HG02884 (cell line): ENCODE measurements at regions not wholly inside any gene's neighbourhood (a gene's known extent, or its start where the extent isn't known, plus 50 kb on each side); places are given as distances from the start of the nearest gene placed in this dataset.

Experiments used
- ATAC-seq: cut with Tn5 transposase; IDR thresholded peaks from one replicate; pipeline ENCODE4 v1.9.1; 2021; ENCODE audit warnings: mild to moderate bottlenecking, moderate library complexity; ENCODE audit not compliant: unreplicated experiment

DNA sequence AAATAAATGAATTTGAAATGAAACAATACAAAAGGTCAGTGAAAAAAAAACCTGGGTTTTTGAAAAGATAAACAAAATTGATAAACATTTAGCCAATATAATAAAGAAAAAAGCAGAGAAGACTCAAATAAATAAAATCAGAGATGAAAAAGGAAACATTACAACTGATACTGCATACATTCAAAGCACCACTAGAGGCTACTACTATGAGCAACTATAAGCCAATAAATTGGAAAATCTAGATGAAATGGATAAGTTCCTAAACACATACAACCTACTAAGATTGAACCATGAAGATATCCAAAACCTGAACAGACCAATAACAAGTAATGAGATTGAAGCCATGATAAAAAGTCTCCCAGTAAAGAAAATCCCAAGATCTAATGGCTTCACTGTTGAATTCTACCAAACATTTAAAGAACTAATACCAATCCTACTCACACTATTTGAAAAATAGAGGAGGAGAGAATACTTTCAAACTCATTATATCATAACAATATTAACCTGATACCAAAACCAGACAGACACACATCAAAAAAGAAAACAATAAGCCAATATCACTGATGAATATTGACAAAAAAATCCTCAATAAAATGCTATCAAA is 80.8 kb upstream of the CERS6 start:
- ATAC-seq, result no peak

DNA sequence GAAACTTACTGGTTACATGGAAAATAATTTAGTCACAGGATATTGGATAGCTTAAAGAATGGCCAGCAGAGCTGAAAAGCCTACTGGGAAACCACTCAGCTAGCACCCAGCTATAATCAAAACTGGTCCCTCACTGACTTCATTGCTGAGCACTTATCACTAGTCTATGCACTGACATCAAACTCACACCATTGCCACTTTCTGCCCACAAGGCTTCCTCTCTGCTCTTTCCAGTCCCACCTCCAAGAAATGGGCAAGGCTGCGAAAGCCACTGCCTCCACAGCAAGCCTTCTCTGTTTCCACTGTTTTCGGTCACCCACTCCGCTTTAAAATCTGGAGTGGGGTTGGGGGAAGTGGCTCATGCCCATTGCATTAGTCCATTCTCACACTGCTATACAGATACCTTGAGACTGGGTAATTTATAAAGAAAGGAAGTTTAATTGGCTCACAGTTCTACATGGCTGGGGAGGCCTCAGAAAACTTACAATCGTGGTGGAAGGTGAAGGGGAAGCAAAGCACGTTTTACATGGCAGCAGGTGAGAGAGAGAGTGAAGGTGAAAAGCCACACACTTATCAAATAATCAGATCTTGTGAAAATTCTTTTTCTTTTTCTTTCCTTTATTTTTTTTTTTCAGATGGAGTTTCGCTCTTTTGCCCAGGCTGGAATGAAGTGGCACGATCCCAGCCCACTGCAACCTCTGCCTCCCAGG is 77.0 kb upstream of the CERS6 start:
- ATAC-seq, result no peak

DNA sequence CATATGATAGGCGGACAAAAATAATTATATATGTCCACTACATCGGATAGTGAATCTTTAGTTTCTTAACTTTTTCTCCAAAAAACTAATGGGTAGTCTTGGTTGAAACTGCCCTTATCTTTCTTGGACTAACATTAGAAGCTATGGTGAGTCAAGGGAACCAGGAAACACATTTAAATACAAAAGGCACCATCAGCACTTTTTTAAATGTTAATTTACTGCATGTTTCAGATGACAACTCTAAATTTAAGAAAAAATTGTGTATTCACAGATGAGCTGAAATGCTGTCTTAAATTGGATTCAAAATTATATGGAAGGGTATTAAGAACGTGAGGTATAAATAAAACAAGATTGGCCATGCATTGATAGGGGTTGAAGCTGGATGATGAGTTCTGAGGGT is 75.6 kb upstream of the CERS6 start:
- no peak for ATAC-seq

DNA sequence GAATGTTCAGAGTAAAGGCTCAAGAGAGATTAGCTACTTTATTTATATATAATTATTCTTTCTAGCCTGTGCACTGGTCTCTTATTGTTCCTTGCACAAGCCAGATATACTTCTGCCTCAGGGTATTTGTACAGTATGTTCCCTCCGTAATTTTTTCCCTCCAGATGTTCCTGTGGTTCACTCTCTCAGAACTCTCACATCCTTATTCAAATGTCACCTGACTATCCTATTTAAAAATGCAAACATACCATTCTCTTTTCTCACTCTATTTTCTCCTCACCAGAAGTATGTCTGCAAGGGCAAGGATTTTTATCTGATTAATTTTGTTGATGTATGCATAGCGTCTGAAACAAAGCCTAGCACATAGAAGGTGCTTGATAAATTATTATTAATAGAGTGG is 64.0 kb upstream of the CERS6 start:
- no peak for ATAC-seq

DNA sequence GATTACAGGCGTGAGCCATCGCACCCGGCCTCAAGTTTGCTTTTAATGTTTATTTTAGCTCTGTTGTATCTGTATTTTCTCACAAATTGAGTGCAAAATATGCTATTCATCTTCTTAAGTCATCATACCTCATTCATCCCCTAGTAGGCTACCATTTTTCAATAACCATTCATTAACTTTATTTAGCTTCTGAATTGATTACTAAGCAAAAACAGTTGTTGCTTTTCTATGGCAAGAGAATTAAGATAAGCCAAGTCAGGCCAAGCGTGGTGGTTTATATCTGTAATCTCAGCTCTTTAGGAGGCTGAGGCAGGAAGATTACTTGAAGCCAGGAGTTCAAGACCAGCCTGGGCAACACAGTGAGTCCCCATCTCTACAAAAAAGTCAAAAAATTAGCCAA is 63.3 kb upstream of the CERS6 start:
- no peak for ATAC-seq

DNA sequence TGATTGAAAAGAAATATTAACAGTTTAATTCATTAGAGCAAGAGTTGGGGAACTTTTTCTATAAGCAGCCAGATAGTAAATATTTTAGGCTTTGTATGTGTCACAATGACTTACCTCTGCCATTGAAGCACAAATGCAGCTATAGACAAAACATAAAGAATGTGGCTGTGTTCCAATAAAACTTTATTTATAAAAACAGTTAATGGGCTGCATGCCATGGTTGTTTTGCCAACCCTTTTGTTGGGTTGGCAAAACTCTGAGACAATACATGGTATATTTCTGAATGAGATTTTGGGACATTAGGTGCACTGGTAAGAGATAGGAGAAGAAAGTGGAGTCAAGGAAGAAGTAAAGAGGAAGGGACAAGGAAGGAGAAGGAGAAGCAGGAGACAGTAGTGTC is 61.8 kb upstream of the CERS6 start:
- ATAC-seq, result no peak

DNA sequence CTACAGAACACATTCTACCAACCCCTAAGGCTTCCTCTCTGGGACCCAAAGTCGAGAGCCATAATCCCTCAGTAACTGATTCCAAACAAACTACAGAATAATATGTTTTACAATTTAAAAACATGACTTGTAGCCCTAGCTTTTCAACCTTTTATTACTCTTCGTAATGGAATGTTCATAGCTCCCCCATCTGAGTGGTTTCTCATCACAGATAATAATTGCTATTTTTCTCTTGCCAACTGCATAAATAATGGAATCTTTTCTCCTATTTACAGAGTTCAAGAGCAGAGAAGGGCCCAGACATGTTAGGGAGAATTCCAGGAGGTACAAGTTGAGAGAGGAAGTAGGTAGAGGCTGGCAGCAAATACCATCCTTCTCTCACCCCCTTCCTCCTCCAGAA is 59.9 kb upstream of the CERS6 start:
- no peak for ATAC-seq

DNA sequence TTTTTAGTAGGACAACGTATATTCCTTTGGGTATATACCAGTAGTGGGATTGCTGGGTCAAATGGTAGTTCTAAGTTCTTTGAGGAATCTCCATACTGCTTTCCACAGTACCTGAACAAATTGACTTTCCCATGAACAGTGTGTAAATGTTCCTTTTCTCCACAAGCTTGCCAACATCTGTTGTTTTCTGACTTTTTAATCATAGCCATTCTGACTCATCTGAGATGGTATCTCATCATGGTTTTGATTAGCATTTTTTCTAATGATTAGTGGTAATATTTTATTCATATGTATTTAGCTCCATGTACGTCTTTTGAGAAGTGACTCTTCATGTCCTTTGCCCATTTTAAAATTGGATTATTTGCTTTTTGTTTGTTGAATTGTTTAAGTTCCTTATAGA is 58.4 kb upstream of the CERS6 start:
- ATAC-seq, result no peak

DNA sequence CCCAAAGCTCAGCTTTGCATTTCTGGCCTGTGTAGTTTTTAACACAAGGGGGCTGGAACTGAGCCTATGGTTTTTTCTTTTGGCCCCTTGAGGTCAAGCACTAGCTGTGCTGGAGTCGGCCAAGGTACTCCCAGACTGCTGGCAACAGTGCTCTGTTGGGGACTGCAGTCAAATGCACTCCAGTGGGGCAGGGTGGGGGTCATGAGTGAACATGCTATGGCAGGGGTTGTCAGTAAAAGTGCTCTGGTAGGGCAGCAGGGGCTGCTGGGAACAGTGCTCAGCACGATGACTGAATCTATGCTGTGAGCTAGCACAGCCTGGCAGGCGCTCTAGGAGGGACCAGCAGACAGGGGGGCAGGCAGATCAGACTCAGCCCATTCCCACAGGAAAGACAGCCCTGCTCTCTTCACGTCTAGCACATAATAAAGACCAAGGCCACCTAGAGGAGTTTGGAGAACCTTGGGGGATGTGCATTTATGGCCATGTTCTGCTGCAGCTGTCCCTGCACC is 55.0 kb upstream of the CERS6 start:
- no peak for ATAC-seq

DNA sequence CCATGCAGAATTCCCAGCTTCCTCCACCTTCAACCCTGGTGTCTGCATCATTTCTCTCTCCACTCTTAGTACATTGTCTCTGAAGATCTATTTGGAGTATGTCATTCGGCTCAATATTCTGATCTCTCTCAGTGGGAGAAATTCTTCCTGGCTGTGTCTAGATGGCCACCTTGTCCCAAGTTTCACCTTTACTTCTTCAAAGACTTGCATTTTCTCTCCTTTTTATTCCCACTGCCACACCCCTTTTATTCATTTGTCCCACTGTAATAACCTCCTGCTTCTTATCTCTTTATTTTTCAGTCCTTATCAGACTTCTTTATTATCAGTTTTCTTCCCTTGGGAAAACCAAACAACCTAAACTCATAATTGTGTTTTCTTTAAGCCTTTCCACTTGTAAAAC is 54.3 kb upstream of the CERS6 start:
- ATAC-seq, result no peak

DNA sequence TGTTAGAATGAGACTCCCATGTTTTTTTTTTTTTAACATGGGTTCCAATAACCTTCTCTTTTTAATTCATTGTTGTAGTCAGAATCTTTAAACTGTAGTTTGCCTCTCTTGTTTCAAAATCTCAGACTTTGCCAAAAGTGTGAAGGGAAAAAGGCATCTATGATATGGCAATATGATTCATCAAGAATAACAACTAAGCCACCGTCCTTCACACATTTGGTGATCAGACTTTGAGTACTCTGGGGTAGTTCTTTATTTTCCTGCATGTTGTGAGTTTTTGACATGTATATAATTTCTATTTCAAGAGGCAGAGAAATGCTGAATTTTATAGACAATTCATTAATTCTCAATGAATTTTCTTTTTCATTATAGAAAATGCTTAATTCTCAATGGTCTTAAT is 53.5 kb upstream of the CERS6 start:
- ATAC-seq, result no peak

DNA sequence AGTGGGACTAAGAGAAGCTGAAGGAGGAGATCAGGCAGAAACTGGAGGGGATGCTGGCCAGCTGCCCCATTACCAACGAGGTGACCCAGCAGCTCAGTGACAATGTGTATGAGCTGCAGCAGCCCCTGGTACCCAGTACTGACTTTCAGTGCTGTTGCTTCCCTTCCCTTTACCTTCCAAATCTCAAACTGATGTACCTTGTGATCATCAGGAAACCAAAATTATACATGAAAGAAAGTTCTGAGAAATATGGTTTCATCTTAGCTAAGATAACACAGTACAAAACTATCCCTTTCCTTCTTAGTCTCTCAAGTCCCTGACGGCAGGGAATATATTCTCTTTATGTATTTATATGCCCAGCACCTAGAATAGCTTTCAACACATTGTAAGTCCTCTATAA is 52.3 kb upstream of the CERS6 start:
- ATAC-seq, result no peak

DNA sequence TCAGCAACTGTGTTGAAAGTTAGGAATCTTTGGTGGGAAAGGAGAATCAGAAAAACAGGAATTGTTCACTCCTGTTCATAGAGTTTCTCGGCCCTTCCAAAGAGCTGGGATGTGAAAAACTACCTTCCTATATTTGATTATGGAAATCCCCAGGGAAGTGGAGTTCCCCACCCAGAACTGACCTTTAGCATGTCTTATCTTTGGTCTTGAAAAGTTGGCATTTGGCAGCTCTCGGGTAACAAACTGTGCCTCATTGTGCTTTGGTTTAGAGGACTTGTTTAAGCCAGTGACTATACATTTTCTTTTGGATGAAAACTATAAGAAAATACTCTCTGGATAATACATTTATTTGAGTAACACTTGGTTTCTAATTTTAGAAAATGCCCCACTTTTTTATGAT is 51.3 kb upstream of the CERS6 start:
- ATAC-seq, result no peak
